ENCODE measurements at regions not wholly inside any gene's neighbourhood (a gene's known extent, or its start where the extent isn't known, plus 50 kb on each side); places are given as distances from the start of the nearest gene placed in this dataset.
A peak's percentile ranks its signal among the peaks of the same experiment; 100 is the strongest.

DNA sequence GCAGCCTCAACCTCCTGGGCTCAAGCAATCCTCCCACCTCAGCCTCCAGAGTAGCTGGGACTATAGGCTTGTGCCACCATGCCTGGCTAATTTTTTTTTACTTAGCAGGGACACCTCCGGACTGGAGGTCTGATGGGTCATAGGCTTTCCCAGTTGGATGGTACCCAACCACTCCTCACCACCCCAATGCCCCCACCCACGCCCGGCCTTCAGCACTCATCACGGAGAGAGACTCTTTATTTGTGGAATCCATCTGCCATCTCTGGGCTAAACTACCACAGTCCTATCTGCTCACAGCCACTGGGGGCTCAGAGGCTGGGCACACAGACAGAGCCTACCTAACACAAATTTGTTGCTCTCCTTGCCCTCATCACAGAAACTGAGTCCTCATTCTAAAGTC, 58.3 kb upstream of the STXBP1 start:
- peaks cover 33% of the 10 kb centered on the region for H3K36me3 Mint-ChIP-seq (ENCODE audit: insufficient read depth, unreplicated experiment)

DNA sequence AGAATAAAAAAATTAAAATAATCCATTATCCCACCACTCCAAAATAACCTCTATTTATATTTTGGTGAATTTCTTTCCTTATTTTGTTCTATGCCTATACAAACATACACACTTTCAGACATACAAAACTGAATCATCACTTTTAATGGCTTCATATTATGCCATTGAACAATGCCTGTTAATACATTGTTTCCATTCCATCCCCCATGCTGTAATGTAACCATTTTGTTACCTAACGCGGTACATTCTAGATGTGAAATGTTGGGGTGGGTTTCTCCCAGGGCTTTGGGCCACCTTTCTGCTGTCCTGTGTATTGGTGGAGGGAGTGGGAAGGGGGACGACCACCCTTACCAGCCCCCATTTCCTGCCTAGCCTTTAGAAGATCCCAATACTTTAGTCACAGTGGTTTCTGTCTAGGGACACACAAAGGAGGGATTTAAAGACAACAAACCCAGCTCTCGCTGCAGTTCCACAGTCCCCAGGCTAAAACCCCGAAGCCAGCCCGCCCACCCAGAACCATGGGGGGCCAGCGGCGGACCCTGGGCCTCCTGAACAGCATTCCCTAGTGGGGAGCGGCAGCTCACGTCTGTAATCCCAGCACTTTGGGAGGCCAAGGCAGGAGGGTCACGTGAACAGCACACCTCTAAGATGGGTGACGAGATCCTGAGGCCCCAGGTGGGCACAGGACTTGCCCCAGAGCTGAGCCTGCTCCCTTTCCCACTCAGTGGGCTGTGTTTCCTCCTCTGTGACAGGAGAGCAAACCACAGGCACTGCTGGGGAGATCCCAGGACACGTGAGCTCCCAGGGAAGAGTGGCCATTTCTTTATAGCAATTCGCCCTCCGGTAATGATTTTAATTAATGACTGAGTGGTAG, 56.9 kb upstream of the STXBP1 start:
- H3K27ac Mint-ChIP-seq (ENCODE audit: unreplicated experiment), result no peak overlapping the region
- TF ChIP-seq, protein P1, sequence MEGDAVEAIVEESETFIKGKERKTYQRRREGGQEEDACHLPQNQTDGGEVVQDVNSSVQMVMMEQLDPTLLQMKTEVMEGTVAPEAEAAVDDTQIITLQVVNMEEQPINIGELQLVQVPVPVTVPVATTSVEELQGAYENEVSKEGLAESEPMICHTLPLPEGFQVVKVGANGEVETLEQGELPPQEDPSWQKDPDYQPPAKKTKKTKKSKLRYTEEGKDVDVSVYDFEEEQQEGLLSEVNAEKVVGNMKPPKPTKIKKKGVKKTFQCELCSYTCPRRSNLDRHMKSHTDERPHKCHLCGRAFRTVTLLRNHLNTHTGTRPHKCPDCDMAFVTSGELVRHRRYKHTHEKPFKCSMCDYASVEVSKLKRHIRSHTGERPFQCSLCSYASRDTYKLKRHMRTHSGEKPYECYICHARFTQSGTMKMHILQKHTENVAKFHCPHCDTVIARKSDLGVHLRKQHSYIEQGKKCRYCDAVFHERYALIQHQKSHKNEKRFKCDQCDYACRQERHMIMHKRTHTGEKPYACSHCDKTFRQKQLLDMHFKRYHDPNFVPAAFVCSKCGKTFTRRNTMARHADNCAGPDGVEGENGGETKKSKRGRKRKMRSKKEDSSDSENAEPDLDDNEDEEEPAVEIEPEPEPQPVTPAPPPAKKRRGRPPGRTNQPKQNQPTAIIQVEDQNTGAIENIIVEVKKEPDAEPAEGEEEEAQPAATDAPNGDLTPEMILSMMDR (IDR thresholded peaks at IDR 0.05; ENCODE audit: unreplicated experiment), result no peak
- no peaks in the 10 kb centered on the region for H3K9me3 Mint-ChIP-seq (ENCODE audit: low read depth, unreplicated experiment)
- no peaks in the 10 kb centered on the region for H3K27me3 Mint-ChIP-seq (ENCODE audit: unreplicated experiment)
- BruUV-seq (replicated peaks), result no TSS peak
- H3K4me1 Mint-ChIP-seq (ENCODE audit: low read depth, unreplicated experiment), result peaks cover 46% of the 10 kb centered on the region
- intact Hi-C loops (cut with micrococcal nuclease; ENCODE audit: unreplicated experiment), result no loop called here
- peaks cover 37% of the 10 kb centered on the region for H3K36me3 Mint-ChIP-seq (ENCODE audit: insufficient read depth, unreplicated experiment)
- no peak for DNase-seq
- CTCF ChIA-PET, result interaction anchor here (1.9 kb wide), 1 partner anchor 10 kb away, joined by 8 read pairs; no protein-coding TSS in a partner anchor
- peak overlapping the region; percentile 50 for H3K4me3 Mint-ChIP-seq (ENCODE audit: low read depth, unreplicated experiment)

More for the DNA sequence above, 58.3 kb upstream of the STXBP1 start:
- DNase-seq, result no peak
- TF ChIP-seq, protein P1 (IDR thresholded peaks at IDR 0.05; ENCODE audit: unreplicated experiment), result no peak
- no peaks in the 10 kb centered on the region for H3K27me3 Mint-ChIP-seq (ENCODE audit: unreplicated experiment)
- CTCF ChIA-PET, result no interaction called here
- H3K4me1 Mint-ChIP-seq (ENCODE audit: low read depth, unreplicated experiment), result peaks cover 53% of the 10 kb centered on the region
- intact Hi-C loops (cut with micrococcal nuclease; ENCODE audit: unreplicated experiment), result no loop called here
- no peaks in the 10 kb centered on the region for H3K9me3 Mint-ChIP-seq (ENCODE audit: low read depth, unreplicated experiment)
- no peak overlapping the region for H3K27ac Mint-ChIP-seq (ENCODE audit: unreplicated experiment)
- BruUV-seq (replicated peaks), result no TSS peak
- H3K4me3 Mint-ChIP-seq (ENCODE audit: low read depth, unreplicated experiment), result no peak overlapping the region

DNA sequence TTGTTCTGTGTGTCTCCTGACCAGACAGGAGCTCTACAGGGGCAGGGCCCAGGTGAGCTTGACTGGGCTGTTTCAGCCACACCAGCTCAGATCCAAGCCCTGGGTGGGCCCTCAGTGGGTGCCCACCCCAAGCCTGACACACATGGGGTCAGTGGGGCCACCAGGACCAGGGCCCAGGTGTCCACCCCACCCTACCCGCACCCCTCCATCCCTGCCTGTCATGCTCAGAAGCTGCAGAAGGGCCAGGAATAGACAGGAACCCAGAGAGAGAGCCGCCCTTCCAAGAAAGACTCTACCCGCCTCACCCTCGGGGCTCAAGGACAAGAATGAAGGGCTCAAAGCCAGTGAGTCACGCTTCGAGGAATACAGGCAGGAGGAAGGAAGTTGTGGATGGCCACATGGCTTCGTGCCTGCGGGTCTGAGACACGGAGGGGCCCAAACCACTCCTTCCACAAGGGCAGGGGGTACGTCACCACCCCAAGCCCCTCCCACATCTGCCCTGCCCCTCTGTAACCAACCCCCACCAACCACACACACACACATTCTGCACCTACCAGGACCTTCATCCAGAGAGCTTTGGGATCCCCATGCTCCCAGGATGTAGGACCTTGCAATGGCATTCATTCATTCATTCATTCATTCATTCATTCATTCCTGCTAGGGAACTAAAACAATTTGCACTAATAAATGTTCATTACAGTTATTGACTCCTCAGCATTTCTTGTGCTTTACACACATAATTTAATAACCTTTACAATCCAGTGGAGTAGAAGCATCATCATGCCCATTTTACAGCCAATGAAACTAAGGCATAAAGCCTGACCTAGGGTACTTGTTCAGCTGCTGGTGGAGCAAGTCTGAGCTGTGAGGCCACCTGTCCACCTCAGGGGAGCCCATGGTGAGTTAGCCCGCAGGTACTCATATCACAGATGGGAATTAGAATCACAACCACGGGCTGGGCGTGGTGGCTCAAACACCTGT, 55.9 kb upstream of the STXBP1 start:
- intact Hi-C loops (cut with micrococcal nuclease; ENCODE audit: unreplicated experiment), result no loop called here
- Mint-ChIP-seq H3K4me3 (ENCODE audit: low read depth, unreplicated experiment) (peak overlapping the region; percentile 50), H3K36me3 (ENCODE audit: insufficient read depth, unreplicated experiment) (peaks cover 37% of the 10 kb centered on the region), H3K4me1 (ENCODE audit: low read depth, unreplicated experiment) (peaks cover 49% of the 10 kb centered on the region), H3K27ac (ENCODE audit: unreplicated experiment) (peak overlapping the region; percentile 81), H3K27me3 (ENCODE audit: unreplicated experiment) (no peaks in the 10 kb centered on the region), H3K9me3 (ENCODE audit: low read depth, unreplicated experiment) (no peaks in the 10 kb centered on the region)
- CTCF ChIA-PET, result interaction anchor here (1.9 kb wide), 1 partner anchor 11 kb away, joined by 8 read pairs; no protein-coding TSS in a partner anchor
- peak; percentile 79 for DNase-seq
- TF ChIP-seq, protein P1 (IDR thresholded peaks at IDR 0.05; ENCODE audit: unreplicated experiment), result no peak
- TSS peak; percentile 61 for BruUV-seq (replicated peaks)

DNA sequence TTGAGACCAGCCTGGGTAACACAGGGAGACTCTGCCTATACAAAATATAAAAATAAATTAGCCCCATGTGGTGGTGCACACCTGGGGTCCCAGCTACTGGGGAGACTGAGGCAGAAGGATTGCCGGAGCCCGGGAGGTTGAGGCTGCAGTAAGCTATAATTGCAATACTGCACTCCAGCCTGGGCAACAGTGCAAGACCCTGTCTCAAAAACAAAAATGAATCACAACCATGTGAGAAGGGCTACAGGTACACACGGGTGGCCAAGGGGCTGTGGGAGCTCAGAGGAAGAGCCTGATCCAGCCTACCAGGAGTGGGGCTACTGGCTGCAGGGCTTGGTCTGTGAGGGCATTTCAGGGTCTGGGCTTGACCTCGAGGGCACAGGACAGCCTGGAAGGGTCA, 55.2 kb upstream of the STXBP1 start:
- no peak overlapping the region for H3K4me3 Mint-ChIP-seq (ENCODE audit: low read depth, unreplicated experiment)
- H3K27ac Mint-ChIP-seq (ENCODE audit: unreplicated experiment), result no peak overlapping the region
- H3K36me3 Mint-ChIP-seq (ENCODE audit: insufficient read depth, unreplicated experiment), result peaks cover 45% of the 10 kb centered on the region
- no peaks in the 10 kb centered on the region for H3K9me3 Mint-ChIP-seq (ENCODE audit: low read depth, unreplicated experiment)
- TF ChIP-seq, protein P1 (IDR thresholded peaks at IDR 0.05; ENCODE audit: unreplicated experiment), result no peak
- peaks cover 51% of the 10 kb centered on the region for H3K4me1 Mint-ChIP-seq (ENCODE audit: low read depth, unreplicated experiment)
- no peak for DNase-seq
- CTCF ChIA-PET, result interaction anchor here (1.9 kb wide), 1 partner anchor 11 kb away, joined by 8 read pairs; no protein-coding TSS in a partner anchor
- BruUV-seq (replicated peaks), result no TSS peak
- H3K27me3 Mint-ChIP-seq (ENCODE audit: unreplicated experiment), result no peaks in the 10 kb centered on the region
- intact Hi-C loops (cut with micrococcal nuclease; ENCODE audit: unreplicated experiment), result no loop called here

Measured in Calu3 (cell line).